GM23248 (cell line): ENCODE measurements at regions not wholly inside any gene's neighbourhood (a gene's known extent, or its start where the extent isn't known, plus 50 kb on each side); places are given as distances from the start of the nearest gene placed in this dataset.

Experiments used
- EZH2 ChIP-seq: fragments of 200-600 bp; sonication (generic); IDR thresholded peaks from 2 replicates; pipeline ENCODE4 v1.6.1; 2018; ENCODE audit warnings: antibody characterized with exemption, mild to moderate bottlenecking; ENCODE audit not compliant: insufficient read depth, poor library complexity, severe bottlenecking
- EZH2phosphoT487 ChIP-seq: fragments of 200-600 bp; sonication (generic); IDR thresholded peaks from 2 replicates; pipeline ENCODE4 v1.6.1; 2018; ENCODE audit warnings: antibody characterized with exemption, moderate library complexity, mild to moderate bottlenecking, low read depth; ENCODE audit not compliant: insufficient read depth

GRCh38 chr13:34777089-34777913 lies 164.8 kb upstream of the NBEA start:
- no peak for TF ChIP-seq EZH2phosphoT487
- TF ChIP-seq EZH2, result no peak
